Left renal cortex interstitium (tissue), 4 donors: ENCODE measurements at regions not wholly inside any gene's neighbourhood (a gene's known extent, or its start where the extent isn't known, plus 50 kb on each side); places are given as distances from the start of the nearest gene placed in this dataset.

ENCODE experiments used
- DNase-seq, 4 donors: peaks; one replicate each; pipeline ENCODE4 v3.0.0-alpha.2; 2013; ENCODE audit warnings: low read depth in 4 of 4, low spot score in 2 of 4, missing footprints in 1 of 4

- no peak for DNase-seq
These were observed 428.4 kb upstream of the CDH5 start for GRCh38 chr16:65938083-65938482.

- DNase-seq, result no peak
These were observed 429.0 kb upstream of the CDH5 start for GRCh38 chr16:65937455-65937854.

GRCh38 chr16:65936096-65936495 is 430.4 kb upstream of the CDH5 start:
- DNase-seq, result no peak

GRCh38 chr16:65934443-65934842 is 432.0 kb upstream of the CDH5 start:
- no peak for DNase-seq

- DNase-seq, result no peak
These were observed 432.8 kb upstream of the CDH5 start for GRCh38 chr16:65933703-65934102.

- DNase-seq, result no peak
These were observed 434.0 kb upstream of the CDH5 start for GRCh38 chr16:65932350-65933072.

GRCh38 chr16:65922923-65923322 is 443.6 kb upstream of the CDH5 start:
- no peak for DNase-seq

- DNase-seq, result no peak
These were observed 446.5 kb upstream of the CDH5 start for GRCh38 chr16:65919986-65920376.

- DNase-seq, result no peak
These were observed 447.1 kb upstream of the CDH5 start for GRCh38 chr16:65919145-65919985.

GRCh38 chr16:65917466-65917865 is 449.0 kb upstream of the CDH5 start:
- no peak for DNase-seq

GRCh38 chr16:65916995-65917394 is 449.5 kb upstream of the CDH5 start:
- DNase-seq, result no peak

- no peak for DNase-seq
These were observed 456.2 kb upstream of the CDH5 start for GRCh38 chr16:65910291-65910690.

- DNase-seq, result no peak
These were observed 457.0 kb upstream of the CDH5 start for GRCh38 chr16:65909310-65910050.

- DNase-seq, result no peak
These were observed 457.9 kb upstream of the CDH5 start for GRCh38 chr16:65908568-65908967.

GRCh38 chr16:65905331-65905730 is 461.2 kb upstream of the CDH5 start:
- no peak for DNase-seq

- DNase-seq, result no peak
These were observed 469.9 kb upstream of the CDH5 start for GRCh38 chr16:65896448-65897153.

GRCh38 chr16:65895906-65896305 is 470.6 kb upstream of the CDH5 start:
- no peak for DNase-seq

- no peak for DNase-seq
These were observed 471.0 kb upstream of the CDH5 start for GRCh38 chr16:65895486-65895885.

- DNase-seq, result no peak
These were observed 476.3 kb upstream of the CDH5 start for GRCh38 chr16:65890203-65890602.

GRCh38 chr16:65889533-65889966 is 476.9 kb upstream of the CDH5 start:
- peak in 2 of 4 donors; percentile 32 to 53 for DNase-seq

GRCh38 chr16:65888201-65888600 is 478.3 kb upstream of the CDH5 start:
- DNase-seq, result no peak
